ENCODE measurements at regions not wholly inside any gene's neighbourhood (a gene's known extent, or its start where the extent isn't known, plus 50 kb on each side); places are given as distances from the start of the nearest gene placed in this dataset.
"Not testable (repeated sequence)": the region's sequence is repeated elsewhere in the genome, so short reads cannot be mapped to it uniquely, and the experiment has no call there.

- no peak for TF ChIP-seq CTCF (IDR thresholded peaks at IDR 0.05; ENCODE audit: borderline replicate concordance, insufficient read depth, low read depth, low read length)
- no peak overlapping the region for H3K4me3 ChIP-seq (ENCODE audit: low read depth, low read length)
These were observed 462.9 kb downstream of the RAB38 start for GRCh38 chr11:87712391-87712790.

GRCh38 chr11:87703589-87703988 lies 471.7 kb downstream of the RAB38 start:
- not testable (repeated sequence) for H3K4me3 ChIP-seq (ENCODE audit: low read depth, low read length)

GRCh38 chr11:87675993-87676392 lies 499.2 kb downstream of the RAB38 start:
- no peak for TF ChIP-seq CTCF (IDR thresholded peaks at IDR 0.05; ENCODE audit: borderline replicate concordance, insufficient read depth, low read depth, low read length)
- H3K4me3 ChIP-seq (ENCODE audit: low read depth, low read length), result no peak overlapping the region

DNA sequence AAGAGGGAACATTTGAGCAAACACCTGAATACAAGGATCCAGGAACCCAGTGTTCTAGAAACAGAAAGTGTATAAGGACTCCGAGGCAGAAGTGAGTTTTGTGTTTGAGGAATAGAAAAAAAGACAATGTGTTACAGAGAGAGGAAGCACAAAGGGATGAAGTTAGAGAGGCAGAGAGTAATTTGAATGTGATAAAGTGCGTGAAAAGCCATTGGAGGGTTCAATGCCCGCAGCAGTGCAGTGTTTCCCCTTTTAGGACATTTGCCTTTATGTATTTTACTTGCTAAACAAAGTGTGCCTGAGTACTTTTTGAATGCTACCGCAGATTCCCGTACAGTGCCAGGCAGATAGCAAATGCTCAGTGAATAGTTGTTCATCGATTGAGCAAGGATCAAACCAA lies 508.5 kb downstream of the RAB38 start:
- TF ChIP-seq CTCF (IDR thresholded peaks at IDR 0.05; ENCODE audit: borderline replicate concordance, insufficient read depth, low read depth, low read length), result no peak
- no peak overlapping the region for H3K4me3 ChIP-seq (ENCODE audit: low read depth, low read length)

DNA sequence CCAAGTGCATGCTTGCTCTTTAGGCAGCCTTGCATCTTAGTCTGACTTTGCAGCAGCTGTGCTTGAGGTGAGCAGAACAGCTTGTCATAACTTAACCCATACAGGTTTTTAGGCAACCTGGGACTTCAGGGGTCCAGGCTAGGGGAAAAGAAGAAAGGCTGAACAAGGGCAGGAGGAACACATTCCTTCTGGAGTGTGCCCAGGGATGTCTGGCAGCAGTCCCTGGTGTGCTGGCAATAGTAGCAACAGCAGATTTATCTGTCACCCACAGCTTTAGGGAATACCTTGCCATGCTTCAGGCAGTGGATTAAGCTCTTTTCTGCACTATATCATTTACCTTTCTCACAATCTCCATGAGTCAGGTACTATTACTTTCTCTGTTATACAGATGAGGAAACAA lies 513.0 kb downstream of the RAB38 start:
- no peak overlapping the region for H3K4me3 ChIP-seq (ENCODE audit: low read depth, low read length)
- no peak for TF ChIP-seq CTCF (IDR thresholded peaks at IDR 0.05; ENCODE audit: borderline replicate concordance, insufficient read depth, low read depth, low read length)

DNA sequence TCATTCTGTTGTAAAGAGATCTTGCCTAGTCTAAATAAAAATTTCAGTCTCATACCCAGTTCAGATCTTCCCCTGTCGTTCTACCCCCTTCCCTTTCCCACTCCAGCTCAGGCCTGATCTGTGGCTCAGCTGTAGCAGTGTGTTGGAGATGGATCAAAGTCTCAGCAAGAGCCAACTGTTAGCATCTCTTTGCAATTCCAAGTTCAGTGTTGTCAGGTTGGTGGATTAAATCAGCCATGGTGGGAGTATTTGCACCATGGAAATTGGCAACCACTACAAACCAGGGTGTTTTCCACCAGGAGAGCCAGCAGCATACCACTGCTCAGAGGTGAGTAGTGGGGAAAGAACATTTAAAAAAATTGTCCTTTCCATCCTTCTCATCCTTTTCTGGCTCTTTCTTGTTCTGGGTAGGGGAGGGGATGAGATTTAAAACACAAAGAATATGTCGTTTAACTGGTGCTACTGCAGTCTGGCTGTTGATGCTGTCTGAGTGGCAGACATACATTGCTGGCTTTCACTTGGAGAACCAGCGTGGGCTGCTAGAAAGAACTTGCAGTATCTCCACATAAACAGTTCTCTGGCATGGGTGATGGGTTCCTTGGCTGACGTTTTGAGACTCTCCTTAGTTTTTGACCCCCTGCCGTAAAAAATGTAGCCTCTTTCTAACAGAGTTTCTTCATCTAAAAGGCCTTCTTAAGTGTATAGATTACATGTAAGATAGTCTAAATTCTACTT lies 514.1 kb downstream of the RAB38 start:
- no peak overlapping the region for H3K4me3 ChIP-seq (ENCODE audit: low read depth, low read length)
- no peak for TF ChIP-seq CTCF (IDR thresholded peaks at IDR 0.05; ENCODE audit: borderline replicate concordance, insufficient read depth, low read depth, low read length)

- H3K4me3 ChIP-seq (ENCODE audit: low read depth, low read length), result no peak overlapping the region
- no peak for TF ChIP-seq CTCF (IDR thresholded peaks at IDR 0.05; ENCODE audit: borderline replicate concordance, insufficient read depth, low read depth, low read length)
These were observed 515.4 kb downstream of the RAB38 start for GRCh38 chr11:87659807-87660206.

All from GM12875 (cell line).